H1 (cell line): ENCODE measurements at regions not wholly inside any gene's neighbourhood (a gene's known extent, or its start where the extent isn't known, plus 50 kb on each side); places are given as distances from the start of the nearest gene placed in this dataset.

Experiments used
- CBX5 ChIP-seq: fragments of 300-800, 300-1000 bp; sonication (generic); IDR thresholded peaks from 2 replicates; pipeline ENCODE4 v1.7.1; 2016; ENCODE audit warnings: antibody characterized with exemption, low read length, low read depth
- CEBPB ChIP-seq: IDR thresholded peaks from 2 replicates; pipeline ENCODE4 v1.6.1; 2012; ENCODE audit warnings: low read depth, low read length
- JUN ChIP-seq: IDR thresholded peaks from 2 replicates; pipeline ENCODE4 v1.6.1; 2011; ENCODE audit warnings: low read depth, mild to moderate bottlenecking, improper control_type of control experiment, low read length
- TEAD4 ChIP-seq: IDR thresholded peaks from 2 replicates; pipeline ENCODE4 v1.6.1; 2012; ENCODE audit warnings: low read depth, low read length, inconsistent platforms, mixed read lengths

DNA sequence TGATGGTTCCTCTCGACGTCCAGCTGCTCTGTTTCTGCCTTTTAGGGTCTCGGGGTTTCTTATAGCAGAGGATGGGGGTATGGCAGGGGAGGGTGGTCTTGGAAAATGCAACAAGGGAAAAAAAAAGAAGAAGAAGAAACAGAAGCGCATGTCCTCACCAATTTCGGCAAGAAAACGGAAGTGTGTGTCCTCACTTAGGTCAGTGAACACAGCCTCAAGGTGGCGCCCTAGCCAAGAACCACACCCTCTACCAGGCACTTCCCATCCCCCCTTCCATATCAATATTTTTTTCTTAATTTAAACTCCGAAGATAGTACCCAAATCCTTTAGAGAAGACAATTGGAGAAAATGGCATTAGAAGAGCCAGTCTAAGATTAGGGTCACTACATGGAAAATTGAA, 1096.1 kb upstream of the TSPY4 start (continued):
- TF ChIP-seq CBX5: no peak
- no peak for TF ChIP-seq CEBPB
- TF ChIP-seq TEAD4: no peak
- TF ChIP-seq JUN: no peak
